Body of pancreas (tissue), 4 donors: ENCODE measurements at regions not wholly inside any gene's neighbourhood (a gene's known extent, or its start where the extent isn't known, plus 50 kb on each side); places are given as distances from the start of the nearest gene placed in this dataset.

ENCODE experiments used
- POLR2A ChIP-seq, 3 donors: fragments of 450-650 bp; IDR thresholded peaks; one replicate each; pipeline ENCODE4 v1.6.1; 2016; ENCODE audit warnings: antibody characterized with exemption in 3 of 3, mild to moderate bottlenecking in 2 of 3
- TF ChIP-seq, protein P1 (sequence below), 7 experiments: fragments of 450-650 bp in 4 of 7; fragments of 200-600 bp in 3 of 7; sonication (generic) in 3 of 7; IDR thresholded peaks; one replicate each; pipeline ENCODE4 v1.5.1; 2016 to 2019; ENCODE audit warnings: antibody characterized with exemption in 7 of 7

DNA sequence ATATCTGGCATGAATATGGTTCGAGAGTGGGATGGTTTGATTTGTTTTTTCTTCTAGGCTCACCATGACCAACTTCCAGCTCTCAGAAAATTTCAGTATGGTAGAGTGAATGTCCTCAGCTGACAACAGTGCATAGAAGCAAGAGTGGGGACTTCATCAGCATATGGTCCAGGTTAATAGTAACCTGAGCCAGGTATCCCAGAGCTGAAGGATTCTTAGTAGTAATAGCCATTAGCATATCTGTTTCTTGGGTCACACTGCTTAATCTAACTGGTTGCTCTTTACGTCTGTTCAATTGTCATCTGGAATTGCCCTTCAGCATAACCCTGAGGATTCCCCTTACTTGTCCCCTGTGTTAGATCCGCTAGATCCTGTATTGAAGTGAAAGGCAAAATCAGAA lies 151.8 kb downstream of the GMNC start:
- TF ChIP-seq, protein P1, sequence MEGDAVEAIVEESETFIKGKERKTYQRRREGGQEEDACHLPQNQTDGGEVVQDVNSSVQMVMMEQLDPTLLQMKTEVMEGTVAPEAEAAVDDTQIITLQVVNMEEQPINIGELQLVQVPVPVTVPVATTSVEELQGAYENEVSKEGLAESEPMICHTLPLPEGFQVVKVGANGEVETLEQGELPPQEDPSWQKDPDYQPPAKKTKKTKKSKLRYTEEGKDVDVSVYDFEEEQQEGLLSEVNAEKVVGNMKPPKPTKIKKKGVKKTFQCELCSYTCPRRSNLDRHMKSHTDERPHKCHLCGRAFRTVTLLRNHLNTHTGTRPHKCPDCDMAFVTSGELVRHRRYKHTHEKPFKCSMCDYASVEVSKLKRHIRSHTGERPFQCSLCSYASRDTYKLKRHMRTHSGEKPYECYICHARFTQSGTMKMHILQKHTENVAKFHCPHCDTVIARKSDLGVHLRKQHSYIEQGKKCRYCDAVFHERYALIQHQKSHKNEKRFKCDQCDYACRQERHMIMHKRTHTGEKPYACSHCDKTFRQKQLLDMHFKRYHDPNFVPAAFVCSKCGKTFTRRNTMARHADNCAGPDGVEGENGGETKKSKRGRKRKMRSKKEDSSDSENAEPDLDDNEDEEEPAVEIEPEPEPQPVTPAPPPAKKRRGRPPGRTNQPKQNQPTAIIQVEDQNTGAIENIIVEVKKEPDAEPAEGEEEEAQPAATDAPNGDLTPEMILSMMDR (IDR thresholded peaks at IDR 0.05) = no peak
- TF ChIP-seq POLR2A (IDR thresholded peaks at IDR 0.05) = no peak
